Vagina (tissue), 2 donors: ENCODE measurements at regions not wholly inside any gene's neighbourhood (a gene's known extent, or its start where the extent isn't known, plus 50 kb on each side); places are given as distances from the start of the nearest gene placed in this dataset.
A peak's percentile ranks its signal among the peaks of the same experiment; 100 is the strongest.

Experiments used
- DNase-seq, 2 donors: peaks; one replicate each; pipeline ENCODE4 v3.0.0-alpha.2; 2017; ENCODE audit errors: extremely low spot score in 2 of 2
- H3K27ac ChIP-seq: fragments of 200-600 bp; sonication (generic); one replicate; pipeline ENCODE4 v1.5.1; 2019
- H3K27me3 ChIP-seq: fragments of 200-600 bp; sonication (generic); one replicate; pipeline ENCODE4 v1.5.1; 2019
- H3K36me3 ChIP-seq, 2 donors: fragments of 200-600 bp; sonication (generic); one replicate each; pipeline ENCODE4 v1.5.1; 2017 to 2019
- H3K4me1 ChIP-seq: fragments of 200-600 bp; sonication (generic); one replicate; pipeline ENCODE4 v1.5.1; 2019
- H3K4me3 ChIP-seq, 2 donors: fragments of 200-600 bp; sonication (generic); 1 replicate in 1 of 2; 2 replicates in 1 of 2; pipeline ENCODE4 v1.5.1; 2016 to 2019
- H3K9me3 ChIP-seq: fragments of 200-600 bp; sonication (generic); one replicate; pipeline ENCODE4 v1.5.1; 2019
- POLR2A ChIP-seq, 2 donors: fragments of 450-650 bp; IDR thresholded peaks; one replicate each; pipeline ENCODE4 v1.6.1; 2017; ENCODE audit warnings: antibody characterized with exemption in 2 of 2, mild to moderate bottlenecking in 2 of 2, moderate library complexity in 2 of 2
- POLR2AphosphoS5 ChIP-seq, 2 donors: sonication (generic); formaldehyde crosslinking; IDR thresholded peaks; one replicate each; pipeline ENCODE4 v1.9.0; 2017; ENCODE audit warnings: antibody characterized with exemption in 2 of 2, mild to moderate bottlenecking in 2 of 2, low read depth in 1 of 2; ENCODE audit not compliant: insufficient read depth in 1 of 2
- intact Hi-C: fragments of 100-400 bp; cut with DNase I; formaldehyde crosslinking; loops from one replicate; pipeline ENCODE4 v1.15.1; 2023
- TF ChIP-seq, protein P1 (sequence below), 3 experiments: fragments of 450-650 bp in 2 of 3; fragments of 200-600 bp in 1 of 3; sonication (generic) in 1 of 3; IDR thresholded peaks; one replicate each; pipeline ENCODE4 v1.5.1; 2017 to 2019; ENCODE audit warnings: antibody characterized with exemption in 3 of 3, mild to moderate bottlenecking in 2 of 3, moderate library complexity in 2 of 3

DNA sequence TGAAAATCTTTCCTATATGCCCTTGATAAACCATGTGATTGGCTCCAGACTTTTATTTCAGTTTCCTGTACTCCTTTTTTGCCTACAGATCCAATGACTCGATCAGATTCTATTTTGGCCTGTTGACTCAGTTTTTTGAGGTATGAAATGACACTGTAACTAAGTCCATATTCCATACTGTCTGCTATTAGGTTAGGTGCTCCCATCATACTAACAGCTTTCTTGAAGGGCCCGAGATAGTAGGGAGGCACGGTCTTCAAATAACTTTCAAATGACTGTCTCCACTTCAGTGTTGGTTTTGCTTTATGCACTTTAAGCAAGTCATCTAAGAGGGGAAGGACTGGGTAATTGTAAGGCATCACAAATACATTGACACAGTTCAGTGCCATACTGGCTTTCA, 295.4 kb upstream of the DAB2 start:
- intact Hi-C loops = no loop called here
- no peak overlapping the region for H3K27ac ChIP-seq
- no peak for DNase-seq
- H3K4me3 ChIP-seq = no peak overlapping the region
- H3K27me3 ChIP-seq = no peaks in the 10 kb centered on the region
- TF ChIP-seq, protein P1, sequence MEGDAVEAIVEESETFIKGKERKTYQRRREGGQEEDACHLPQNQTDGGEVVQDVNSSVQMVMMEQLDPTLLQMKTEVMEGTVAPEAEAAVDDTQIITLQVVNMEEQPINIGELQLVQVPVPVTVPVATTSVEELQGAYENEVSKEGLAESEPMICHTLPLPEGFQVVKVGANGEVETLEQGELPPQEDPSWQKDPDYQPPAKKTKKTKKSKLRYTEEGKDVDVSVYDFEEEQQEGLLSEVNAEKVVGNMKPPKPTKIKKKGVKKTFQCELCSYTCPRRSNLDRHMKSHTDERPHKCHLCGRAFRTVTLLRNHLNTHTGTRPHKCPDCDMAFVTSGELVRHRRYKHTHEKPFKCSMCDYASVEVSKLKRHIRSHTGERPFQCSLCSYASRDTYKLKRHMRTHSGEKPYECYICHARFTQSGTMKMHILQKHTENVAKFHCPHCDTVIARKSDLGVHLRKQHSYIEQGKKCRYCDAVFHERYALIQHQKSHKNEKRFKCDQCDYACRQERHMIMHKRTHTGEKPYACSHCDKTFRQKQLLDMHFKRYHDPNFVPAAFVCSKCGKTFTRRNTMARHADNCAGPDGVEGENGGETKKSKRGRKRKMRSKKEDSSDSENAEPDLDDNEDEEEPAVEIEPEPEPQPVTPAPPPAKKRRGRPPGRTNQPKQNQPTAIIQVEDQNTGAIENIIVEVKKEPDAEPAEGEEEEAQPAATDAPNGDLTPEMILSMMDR (IDR thresholded peaks at IDR 0.05) = no peak
- TF ChIP-seq POLR2A (IDR thresholded peaks at IDR 0.05) (no peak), POLR2AphosphoS5 (IDR thresholded peaks at IDR 0.05; ENCODE audit: insufficient read depth in 1 of 2, low read depth in 1 of 2) (no peak)
- no peaks in the 10 kb centered on the region for H3K4me1 ChIP-seq
- H3K9me3 ChIP-seq = no peaks in the 10 kb centered on the region
- no peaks in the 10 kb centered on the region for H3K36me3 ChIP-seq

DNA sequence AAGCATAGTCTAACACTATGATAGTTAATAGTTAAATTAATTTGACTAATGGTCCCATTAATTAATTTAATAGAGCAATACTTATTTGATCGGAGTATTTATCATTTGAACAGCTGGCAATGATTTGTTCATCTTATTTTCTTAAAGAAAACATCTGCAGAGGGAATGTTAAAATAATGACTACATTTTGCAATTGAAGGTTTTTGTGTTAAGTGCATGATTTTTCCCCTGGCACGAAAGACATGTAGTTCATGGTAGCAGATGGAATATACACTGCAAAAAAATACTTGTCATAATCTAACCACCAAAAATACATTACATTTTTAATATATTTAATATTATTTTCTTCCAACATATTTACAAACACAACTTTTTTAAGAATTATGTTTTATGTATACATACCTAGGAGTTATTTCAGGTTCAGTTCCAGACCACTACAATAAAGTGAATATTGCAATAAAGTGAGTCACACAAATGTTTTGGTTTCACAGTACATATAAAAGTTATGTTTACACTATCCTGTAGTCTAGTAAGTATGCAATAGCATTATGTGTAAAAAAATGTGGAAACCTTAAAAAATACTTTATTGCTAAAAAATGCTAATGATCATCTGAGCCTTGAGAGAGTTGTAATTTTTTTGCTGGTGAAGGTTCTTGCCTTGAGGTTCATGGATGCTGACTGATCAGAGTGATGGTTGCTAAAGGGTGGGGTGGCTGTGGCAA, 292.6 kb upstream of the DAB2 start:
- Histone ChIP-seq H3K4me1 (peaks cover 7% of the 10 kb centered on the region), H3K36me3 (no peaks in the 10 kb centered on the region), H3K9me3 (no peaks in the 10 kb centered on the region), H3K4me3 (no peak overlapping the region), H3K27ac (no peak overlapping the region), H3K27me3 (no peaks in the 10 kb centered on the region)
- TF ChIP-seq POLR2A (IDR thresholded peaks at IDR 0.05) (no peak), POLR2AphosphoS5 (IDR thresholded peaks at IDR 0.05; ENCODE audit: insufficient read depth in 1 of 2, low read depth in 1 of 2) (no peak)
- TF ChIP-seq, protein P1 (IDR thresholded peaks at IDR 0.05) = no peak
- no peak for DNase-seq
- intact Hi-C loops = loop anchor here (10.0 kb wide), 1 partner anchor 967 kb away; no protein-coding TSS in a partner anchor

DNA sequence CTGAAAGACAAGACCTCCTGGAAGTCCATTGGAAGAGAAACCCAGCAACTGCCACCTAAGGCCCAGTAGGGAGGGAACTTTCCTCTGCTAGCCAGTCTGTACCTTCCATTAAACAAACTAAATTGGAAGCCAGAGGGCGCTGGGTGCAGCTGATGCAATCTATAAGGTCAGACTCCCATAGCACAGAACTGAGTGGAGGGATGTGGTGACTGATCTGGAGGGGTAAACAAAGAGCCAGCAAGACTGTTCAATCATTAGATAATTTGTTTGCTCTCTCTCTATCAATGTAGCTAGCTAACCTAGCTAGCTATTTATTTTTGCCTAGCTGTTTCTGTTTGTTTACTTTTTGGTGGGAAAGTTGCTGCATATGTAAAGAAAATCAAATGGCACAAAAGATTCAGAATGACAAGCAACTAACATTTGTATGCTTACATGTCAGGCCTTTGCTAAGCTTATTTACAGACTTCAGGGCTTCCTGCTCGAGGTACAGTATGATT, 291.8 kb upstream of the DAB2 start:
- TF ChIP-seq, protein P1 (IDR thresholded peaks at IDR 0.05) = peak in 1 of 3 experiments; percentile 31
- no peak for TF ChIP-seq POLR2AphosphoS5 (IDR thresholded peaks at IDR 0.05; ENCODE audit: insufficient read depth in 1 of 2, low read depth in 1 of 2)
- Histone ChIP-seq H3K9me3 (no peaks in the 10 kb centered on the region), H3K4me3 (no peak overlapping the region), H3K27ac (no peak overlapping the region), H3K27me3 (no peaks in the 10 kb centered on the region), H3K36me3 (no peaks in the 10 kb centered on the region), H3K4me1 (peaks cover 7% of the 10 kb centered on the region)
- intact Hi-C loops = loop anchor here (10.0 kb wide), 1 partner anchor 968 kb away; no protein-coding TSS in a partner anchor
- DNase-seq = no peak

DNA sequence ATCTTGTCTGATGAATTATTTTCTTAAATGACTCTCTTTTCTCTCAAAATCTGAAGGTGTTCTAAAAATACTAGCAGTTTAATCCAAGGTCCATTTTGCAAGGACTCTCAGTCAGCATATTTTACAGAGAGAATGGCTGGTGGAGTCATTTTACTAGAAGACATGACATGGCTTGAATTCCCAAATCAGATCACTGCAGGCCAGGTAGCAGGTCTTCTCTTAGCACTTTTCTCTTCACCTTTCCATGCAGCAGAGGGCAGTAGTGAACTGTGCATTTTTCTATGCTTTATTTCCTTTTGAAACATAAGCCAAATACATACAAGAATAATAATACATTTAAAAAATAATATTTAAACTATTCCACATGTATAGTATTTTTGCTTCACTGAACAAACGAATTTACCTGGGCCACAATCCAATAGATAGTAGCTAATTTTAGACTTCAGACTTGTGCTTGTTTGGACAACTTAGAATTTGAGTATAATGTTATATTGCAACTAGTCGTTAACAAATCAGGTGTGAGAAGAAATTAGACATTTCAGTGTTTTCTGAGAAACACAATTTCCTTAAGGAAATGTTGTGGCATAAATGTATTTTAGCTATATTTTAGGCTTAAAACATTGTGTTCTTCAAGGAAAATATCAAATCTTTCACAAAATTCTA, 289.4 kb upstream of the DAB2 start:
- no peak for DNase-seq
- Histone ChIP-seq H3K9me3 (no peaks in the 10 kb centered on the region), H3K27me3 (no peaks in the 10 kb centered on the region), H3K4me3 (no peak overlapping the region), H3K4me1 (peaks cover 7% of the 10 kb centered on the region), H3K36me3 (no peaks in the 10 kb centered on the region), H3K27ac (no peak overlapping the region)
- no peak for TF ChIP-seq POLR2AphosphoS5 (IDR thresholded peaks at IDR 0.05; ENCODE audit: insufficient read depth in 1 of 2, low read depth in 1 of 2)
- TF ChIP-seq POLR2A (IDR thresholded peaks at IDR 0.05) = no peak
- TF ChIP-seq, protein P1 (IDR thresholded peaks at IDR 0.05) = peak in 2 of 3 experiments; percentile 16 to 56
- intact Hi-C loops = loop anchor here (10.0 kb wide), 1 partner anchor 971 kb away; no protein-coding TSS in a partner anchor
